Glutamatergic neuron (in vitro differentiated cells): ENCODE measurements at regions not wholly inside any gene's neighbourhood (a gene's known extent, or its start where the extent isn't known, plus 50 kb on each side); places are given as distances from the start of the nearest gene placed in this dataset.

ENCODE experiments used
- DNase-seq: peaks from one replicate; pipeline ENCODE4 v3.0.0; 2022
- H3K27ac Mint-ChIP-seq: one replicate; pipeline ENCODE4 v1.8.0; 2020; ENCODE audit warnings: mild to moderate bottlenecking, mixed read lengths, inconsistent platforms; ENCODE audit not compliant: unreplicated experiment
- H3K27me3 Mint-ChIP-seq: one replicate; pipeline ENCODE4 v1.8.0; 2020; ENCODE audit warnings: mild to moderate bottlenecking, moderate library complexity, mixed read lengths, inconsistent platforms; ENCODE audit not compliant: unreplicated experiment
- H3K36me3 Mint-ChIP-seq: one replicate; pipeline ENCODE4 v1.8.0; 2020; ENCODE audit warnings: mild to moderate bottlenecking, mixed read lengths, inconsistent platforms; ENCODE audit not compliant: unreplicated experiment
- H3K4me1 Mint-ChIP-seq: one replicate; pipeline ENCODE4 v1.8.0; 2020; ENCODE audit warnings: mild to moderate bottlenecking, low read depth, mixed read lengths, inconsistent platforms; ENCODE audit not compliant: unreplicated experiment
- H3K4me3 Mint-ChIP-seq: one replicate; pipeline ENCODE4 v1.8.0; 2020; ENCODE audit warnings: mild to moderate bottlenecking, mixed read lengths, inconsistent platforms; ENCODE audit not compliant: unreplicated experiment
- H3K9me3 Mint-ChIP-seq: one replicate; pipeline ENCODE4 v1.8.0; 2020; ENCODE audit warnings: mild to moderate bottlenecking, moderate library complexity, mixed read lengths, inconsistent platforms; ENCODE audit not compliant: unreplicated experiment
- TF ChIP-seq, protein P1 (sequence below): fragments of 200-600 bp; sonication (generic); IDR thresholded peaks from one replicate; pipeline ENCODE4 v1.5.0; 2021; ENCODE audit not compliant: partially characterized antibody, unreplicated experiment

DNA sequence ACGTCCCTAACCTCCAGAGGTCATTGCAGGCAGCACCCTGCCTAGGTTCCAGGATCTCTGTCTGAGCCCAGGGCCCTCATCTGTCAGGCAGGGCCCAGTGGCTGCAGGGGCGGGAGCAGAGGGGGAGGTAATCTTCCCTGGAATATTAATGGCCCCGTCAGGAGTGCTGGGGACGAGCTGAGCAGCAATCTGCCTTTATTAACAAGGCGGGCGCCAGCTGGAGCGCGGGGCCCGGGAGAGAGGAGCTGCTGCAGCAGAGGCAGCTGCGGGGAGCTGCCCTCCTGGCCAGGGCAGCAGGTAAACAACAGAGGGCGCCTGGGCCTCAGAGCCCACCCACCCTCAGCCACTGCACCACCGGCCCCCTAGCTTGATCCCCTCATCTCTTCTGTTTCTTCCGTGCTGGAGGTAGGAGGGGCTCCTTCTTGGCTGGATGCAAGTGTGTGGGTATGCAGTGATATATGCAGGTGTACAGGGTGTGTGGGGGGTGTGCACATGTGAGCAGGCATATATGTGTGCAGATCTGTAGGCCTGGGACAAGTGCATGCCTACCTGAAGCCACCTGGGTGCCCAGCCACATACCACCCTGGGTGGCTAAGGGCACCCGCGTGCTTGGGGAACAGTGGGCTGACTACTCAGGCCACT, 131.8 kb upstream of the MLN start:
- DNase-seq: peak; percentile 75
- TF ChIP-seq, protein P1, sequence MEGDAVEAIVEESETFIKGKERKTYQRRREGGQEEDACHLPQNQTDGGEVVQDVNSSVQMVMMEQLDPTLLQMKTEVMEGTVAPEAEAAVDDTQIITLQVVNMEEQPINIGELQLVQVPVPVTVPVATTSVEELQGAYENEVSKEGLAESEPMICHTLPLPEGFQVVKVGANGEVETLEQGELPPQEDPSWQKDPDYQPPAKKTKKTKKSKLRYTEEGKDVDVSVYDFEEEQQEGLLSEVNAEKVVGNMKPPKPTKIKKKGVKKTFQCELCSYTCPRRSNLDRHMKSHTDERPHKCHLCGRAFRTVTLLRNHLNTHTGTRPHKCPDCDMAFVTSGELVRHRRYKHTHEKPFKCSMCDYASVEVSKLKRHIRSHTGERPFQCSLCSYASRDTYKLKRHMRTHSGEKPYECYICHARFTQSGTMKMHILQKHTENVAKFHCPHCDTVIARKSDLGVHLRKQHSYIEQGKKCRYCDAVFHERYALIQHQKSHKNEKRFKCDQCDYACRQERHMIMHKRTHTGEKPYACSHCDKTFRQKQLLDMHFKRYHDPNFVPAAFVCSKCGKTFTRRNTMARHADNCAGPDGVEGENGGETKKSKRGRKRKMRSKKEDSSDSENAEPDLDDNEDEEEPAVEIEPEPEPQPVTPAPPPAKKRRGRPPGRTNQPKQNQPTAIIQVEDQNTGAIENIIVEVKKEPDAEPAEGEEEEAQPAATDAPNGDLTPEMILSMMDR: no peak
- peaks cover 14% of the 10 kb centered on the region for H3K27me3 Mint-ChIP-seq

DNA sequence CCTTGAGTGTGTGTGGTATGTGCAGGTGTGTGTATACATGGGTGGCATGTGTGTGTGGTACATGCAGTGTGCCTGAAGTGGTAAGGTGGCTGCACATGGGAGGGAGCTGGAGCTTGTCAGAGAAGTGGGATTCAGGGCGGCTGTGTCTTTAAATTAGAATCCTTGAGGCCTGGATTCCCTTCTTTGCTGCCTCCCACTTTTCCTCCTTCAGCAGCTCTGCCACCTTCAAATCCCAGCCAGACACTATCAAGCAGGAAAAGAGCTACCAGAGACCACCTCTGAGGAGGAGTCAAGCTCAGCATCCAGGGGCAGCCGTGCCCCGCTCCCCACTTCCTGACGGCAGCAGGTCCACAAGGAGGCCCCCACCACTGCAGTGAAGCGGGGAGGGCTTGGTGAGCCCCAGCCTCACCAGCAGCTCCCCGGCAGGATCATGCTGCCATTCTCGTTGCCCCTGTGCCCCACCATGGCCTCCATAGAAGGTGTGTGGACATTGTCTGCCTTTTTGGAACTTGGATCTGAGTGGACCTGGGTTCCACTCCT, 131.0 kb upstream of the MLN start:
- Mint-ChIP-seq H3K4me1 (peaks cover 39% of the 10 kb centered on the region), H3K9me3 (peaks cover 11% of the 10 kb centered on the region), H3K27ac (peak overlapping the region; percentile 57), H3K27me3 (peaks cover 14% of the 10 kb centered on the region), H3K36me3 (no peaks in the 10 kb centered on the region), H3K4me3 (no peak overlapping the region)
- no peak for DNase-seq
- TF ChIP-seq, protein P1: no peak

More for the DNA sequence above, 131.8 kb upstream of the MLN start:
- H3K9me3 Mint-ChIP-seq: peaks cover 8% of the 10 kb centered on the region
- no peak overlapping the region for H3K4me3 Mint-ChIP-seq
- peaks cover 35% of the 10 kb centered on the region for H3K4me1 Mint-ChIP-seq
- no peaks in the 10 kb centered on the region for H3K36me3 Mint-ChIP-seq
- peak overlapping the region; percentile 65 for H3K27ac Mint-ChIP-seq

DNA sequence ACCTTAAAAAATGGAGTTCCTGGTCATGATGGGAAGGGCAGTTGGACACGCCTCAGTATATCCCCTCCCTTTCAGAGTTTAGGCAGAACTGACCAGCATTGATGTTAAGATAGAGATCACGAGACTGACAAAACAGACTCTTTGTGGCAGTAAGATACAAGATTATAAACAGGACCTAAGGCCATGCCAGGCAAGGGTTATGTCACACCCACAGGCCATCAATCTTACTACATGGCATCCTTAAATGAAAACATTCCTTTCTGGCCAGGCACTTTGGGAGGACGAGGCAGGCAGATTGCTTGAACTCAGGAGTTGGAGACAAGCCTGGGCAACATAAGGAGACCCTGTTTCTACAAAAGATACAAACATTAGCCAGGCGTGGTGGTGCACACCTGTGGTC, 129.3 kb upstream of the MLN start:
- H3K27me3 Mint-ChIP-seq: peaks cover 14% of the 10 kb centered on the region
- no peak overlapping the region for H3K27ac Mint-ChIP-seq
- H3K4me3 Mint-ChIP-seq: no peak overlapping the region

DNA sequence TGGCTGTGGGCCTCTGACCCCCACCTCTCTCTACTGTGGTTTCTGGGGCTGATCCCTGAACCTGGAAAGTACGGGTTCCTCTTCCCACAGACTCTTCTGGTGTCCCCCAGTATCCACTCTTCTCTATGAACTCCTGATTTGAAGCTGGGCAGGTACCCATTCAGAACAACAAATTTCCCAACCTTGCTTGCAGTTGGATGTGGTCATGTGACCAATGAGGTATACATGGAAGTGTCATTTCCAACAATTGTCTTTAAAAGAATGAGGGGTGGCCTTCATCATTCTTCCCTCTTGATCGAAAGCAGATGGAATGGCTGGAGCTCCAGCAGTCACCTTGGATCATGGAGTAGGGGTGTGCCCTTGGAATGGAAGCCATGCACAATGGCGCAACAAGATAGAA, 128.0 kb upstream of the MLN start:
- TF ChIP-seq, protein P1: no peak
- H3K9me3 Mint-ChIP-seq: peaks cover 14% of the 10 kb centered on the region
- no peaks in the 10 kb centered on the region for H3K36me3 Mint-ChIP-seq
- peak overlapping the region; percentile 40 for H3K4me3 Mint-ChIP-seq
- H3K27me3 Mint-ChIP-seq: peaks cover 14% of the 10 kb centered on the region
- H3K4me1 Mint-ChIP-seq: peaks cover 38% of the 10 kb centered on the region
- no peak overlapping the region for H3K27ac Mint-ChIP-seq
- no peak for DNase-seq

More for the DNA sequence above, 129.3 kb upstream of the MLN start:
- no peak for DNase-seq
- Mint-ChIP-seq H3K9me3 (peaks cover 13% of the 10 kb centered on the region), H3K36me3 (no peaks in the 10 kb centered on the region), H3K4me1 (peaks cover 40% of the 10 kb centered on the region)
- TF ChIP-seq, protein P1: no peak

DNA sequence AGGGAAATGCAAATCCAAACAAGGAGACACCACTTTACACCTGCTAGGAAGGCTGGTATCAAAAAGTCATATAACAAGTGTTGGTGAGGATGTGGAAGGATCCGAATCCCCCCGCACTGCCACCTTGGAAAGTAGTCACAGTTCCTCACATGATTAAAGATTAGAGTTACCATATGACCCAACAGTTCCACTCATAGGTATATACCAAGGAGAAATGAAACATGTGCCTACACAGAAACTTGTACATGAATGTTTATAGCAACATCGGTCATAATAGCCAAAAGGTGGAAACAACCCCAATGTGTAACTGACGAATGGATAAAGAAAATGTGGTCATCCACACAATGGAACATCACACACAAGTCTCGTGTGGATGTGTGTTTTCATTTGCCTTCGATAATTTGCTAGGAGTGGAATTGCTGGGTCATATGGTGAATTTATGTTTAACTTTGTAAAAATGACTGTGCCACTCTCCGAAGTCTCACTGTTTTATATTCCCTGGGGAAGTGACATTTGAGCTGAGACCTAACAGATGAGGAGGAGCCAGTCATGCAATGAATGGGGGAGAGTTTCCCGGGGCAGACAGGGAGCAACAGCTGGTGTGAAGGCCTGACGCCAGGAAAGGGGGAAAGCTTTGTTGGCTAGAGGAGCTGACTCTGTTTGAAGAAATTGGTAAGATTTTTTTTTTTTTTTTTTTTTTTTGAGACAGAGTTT, 125.9 kb upstream of the MLN start:
- DNase-seq: no peak
- Mint-ChIP-seq H3K4me1 (peaks cover 25% of the 10 kb centered on the region), H3K27me3 (peaks cover 8% of the 10 kb centered on the region), H3K9me3 (peaks cover 15% of the 10 kb centered on the region), H3K36me3 (no peaks in the 10 kb centered on the region), H3K4me3 (peak overlapping the region; percentile 17), H3K27ac (peak overlapping the region; percentile 44)
- TF ChIP-seq, protein P1: no peak
